Thyroid gland (tissue), 4 donors: ENCODE measurements at regions not wholly inside any gene's neighbourhood (a gene's known extent, or its start where the extent isn't known, plus 50 kb on each side); places are given as distances from the start of the nearest gene placed in this dataset.
"Not testable (repeated sequence)": the region's sequence is repeated elsewhere in the genome, so short reads cannot be mapped to it uniquely, and the experiment has no call there.

Source experiments
- DNase-seq, 2 donors: peaks; one replicate each; pipeline ENCODE4 v3.0.0-alpha.2; 2019
- H3K27ac ChIP-seq, 3 donors: fragments of 200-600 bp; sonication (generic); 1 replicate in 2 of 3; 2 replicates in 1 of 3; pipeline ENCODE4 v1.5.1; 2016 to 2019; ENCODE audit warnings: mild to moderate bottlenecking in 1 of 3, moderate library complexity in 1 of 3
- H3K27me3 ChIP-seq: fragments of 200-600 bp; sonication (generic); one replicate; pipeline ENCODE4 v1.5.1; 2019
- H3K36me3 ChIP-seq, 2 donors: fragments of 200-600 bp; sonication (generic); one replicate each; pipeline ENCODE4 v1.5.1; 2016 to 2019
- H3K4me1 ChIP-seq, 2 donors: fragments of 200-600 bp; sonication (generic); one replicate each; pipeline ENCODE4 v1.5.1; 2017 to 2019
- H3K4me3 ChIP-seq, 3 donors: fragments of 200-600 bp; sonication (generic); replicated peaks in 1 of 3; 1 replicate in 2 of 3; 2 replicates in 1 of 3; pipeline ENCODE4 v1.5.1; 2016; ENCODE audit warnings: mild to moderate bottlenecking in 1 of 3
- H3K9me3 ChIP-seq: fragments of 200-600 bp; sonication (generic); one replicate; pipeline ENCODE4 v1.5.1; 2017
- CTCF ChIP-seq, 6 experiments: fragments of 200-600 bp in 3 of 6; fragments of 450-650 bp in 3 of 6; sonication (generic) in 3 of 6; IDR thresholded peaks; one replicate each; pipeline ENCODE4 v1.5.1; 2016 to 2019; ENCODE audit warnings: antibody characterized with exemption in 6 of 6, mild to moderate bottlenecking in 2 of 6, inconsistent platforms in 1 of 6, moderate library complexity in 1 of 6
- POLR2A ChIP-seq, 2 donors: fragments of 450-650 bp; IDR thresholded peaks; one replicate each; pipeline ENCODE4 v1.6.1; 2017; ENCODE audit warnings: antibody characterized with exemption in 2 of 2, mild to moderate bottlenecking in 2 of 2, moderate library complexity in 1 of 2
- WGBS, 2 donors: methylation state at CpG; one replicate each; pipeline ENCODE4 v1.1.5; 2017; 5-methylcytosine and 5-hydroxymethylcytosine counted together
- intact Hi-C: fragments of 100-400 bp; cut with DNase I; formaldehyde crosslinking; loops from one replicate; pipeline ENCODE4 v1.15.1; 2023

DNA sequence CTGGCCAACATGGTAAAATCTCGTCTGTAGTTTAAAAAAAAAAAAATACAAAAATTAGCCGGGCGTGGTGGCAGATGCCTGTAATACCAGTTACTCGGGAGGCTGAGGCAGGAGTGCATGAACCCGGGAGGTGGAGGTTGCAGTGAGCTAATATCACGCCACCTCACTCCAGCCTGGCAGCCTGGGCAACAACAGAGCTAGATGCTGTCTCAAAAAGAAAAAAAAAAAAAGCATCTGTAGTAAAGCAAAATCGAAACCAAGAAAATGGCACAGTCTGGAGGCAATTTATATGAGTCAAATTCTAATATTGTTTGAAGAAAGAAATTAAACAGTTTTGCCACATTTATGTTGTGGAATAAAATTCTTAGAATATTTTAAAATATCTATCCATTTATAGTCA lies 365.0 kb upstream of the CHORDC1 start:
- Histone ChIP-seq H3K36me3 (no peaks in the 10 kb centered on the region), H3K4me1 (no peaks in the 10 kb centered on the region), H3K4me3 (no peak overlapping the region), H3K27ac (no peak overlapping the region), H3K9me3 (no peaks in the 10 kb centered on the region), H3K27me3 (no peaks in the 10 kb centered on the region)
- WGBS, 2 donors, result 73 to 90% methylated on average over 7 of the region's 7 CpGs
- TF ChIP-seq POLR2A (IDR thresholded peaks at IDR 0.05) (no peak), CTCF (IDR thresholded peaks at IDR 0.05) (no peak)
- intact Hi-C loops, result no loop called here
- no peak for DNase-seq

GRCh38 chr11:90585491-90585890 lies 362.6 kb upstream of the CHORDC1 start:
- intact Hi-C loops, result no loop called here
- no peak overlapping the region for H3K27ac ChIP-seq
- WGBS, 2 donors, result 85 to 88% methylated on average over 1 of the region's 1 CpG
- TF ChIP-seq CTCF (IDR thresholded peaks at IDR 0.05) (no peak), POLR2A (IDR thresholded peaks at IDR 0.05) (no peak)
- no peak for DNase-seq
- no peaks in the 10 kb centered on the region for H3K27me3 ChIP-seq
- no peak overlapping the region for H3K4me3 ChIP-seq
- no peaks in the 10 kb centered on the region for H3K36me3 ChIP-seq
- no peaks in the 10 kb centered on the region for H3K9me3 ChIP-seq
- H3K4me1 ChIP-seq, result no peaks in the 10 kb centered on the region

GRCh38 chr11:90582999-90583398 lies 360.1 kb upstream of the CHORDC1 start:
- H3K4me3 ChIP-seq, intact Hi-C loops: not testable (repeated sequence)

DNA sequence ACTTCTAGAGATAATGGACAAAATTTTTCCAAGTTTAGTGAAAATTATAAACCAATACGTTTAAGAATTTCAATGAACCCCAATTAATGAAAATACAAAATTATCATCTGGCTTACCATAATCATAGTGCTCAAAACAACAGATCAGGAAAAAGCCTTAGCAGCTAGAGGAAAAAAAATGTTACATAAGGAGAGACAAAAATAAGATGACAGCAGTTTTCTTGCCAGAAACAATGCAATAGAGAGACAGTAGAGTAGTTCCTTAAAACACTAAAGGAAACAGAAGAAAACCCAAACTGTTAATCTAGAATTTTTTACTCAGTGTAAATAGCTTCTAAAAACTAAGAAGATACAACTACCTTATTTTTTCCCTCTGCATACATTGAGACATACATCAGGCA lies 341.7 kb upstream of the CHORDC1 start:
- Histone ChIP-seq H3K9me3 (no peaks in the 10 kb centered on the region), H3K4me1 (no peaks in the 10 kb centered on the region), H3K36me3 (no peaks in the 10 kb centered on the region), H3K27ac (no peak overlapping the region), H3K4me3 (no peak overlapping the region), H3K27me3 (no peaks in the 10 kb centered on the region)
- no peak for TF ChIP-seq CTCF (IDR thresholded peaks at IDR 0.05)
- TF ChIP-seq POLR2A (IDR thresholded peaks at IDR 0.05), result no peak
- 84 to 86% methylated on average over 1 of the region's 1 CpG for WGBS, 2 donors
- DNase-seq, result no peak
- intact Hi-C loops, result no loop called here

More at GRCh38 chr11:90582999-90583398, 360.1 kb upstream of the CHORDC1 start:
- H3K9me3 ChIP-seq, H3K27me3 ChIP-seq, H3K27ac ChIP-seq, H3K36me3 ChIP-seq, DNase-seq, H3K4me1 ChIP-seq: not testable (repeated sequence)
- 77 to 95% methylated on average over 6 to 7 of the region's 7 CpGs for WGBS, 2 donors

DNA sequence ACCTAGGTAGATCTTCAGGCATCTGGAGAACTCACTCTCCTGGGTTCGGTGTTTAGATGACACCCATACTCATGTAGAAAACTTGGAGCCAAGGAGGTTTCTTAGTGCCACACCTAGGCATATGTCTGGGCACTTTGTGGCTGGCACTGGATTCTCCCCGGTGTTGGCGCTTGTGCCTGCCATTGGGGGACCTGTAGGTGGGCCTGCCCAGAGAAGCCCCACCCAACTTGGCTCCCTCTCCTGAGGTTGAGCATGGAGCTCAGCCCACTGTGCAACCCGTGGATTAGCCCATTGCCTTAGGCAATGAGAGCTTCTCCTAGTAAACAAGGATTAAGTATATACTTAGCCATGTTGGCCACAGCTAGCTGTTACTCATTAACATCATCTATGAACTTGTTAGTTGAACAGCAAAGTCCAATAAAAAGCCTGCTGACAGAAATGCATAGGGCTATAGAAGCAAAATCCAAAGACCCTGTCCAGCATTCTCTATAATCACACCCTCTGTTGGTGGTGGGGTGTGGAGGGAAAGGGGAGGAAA lies 335.5 kb upstream of the CHORDC1 start:
- Histone ChIP-seq H3K27me3 (no peaks in the 10 kb centered on the region), H3K4me1 (no peaks in the 10 kb centered on the region)
- 86 to 89% methylated on average over 4 of the region's 4 CpGs for WGBS, 2 donors

More for the DNA sequence above, 335.5 kb upstream of the CHORDC1 start:
- Histone ChIP-seq H3K36me3 (no peaks in the 10 kb centered on the region), H3K9me3 (no peaks in the 10 kb centered on the region), H3K27ac (no peak overlapping the region), H3K4me3 (no peak overlapping the region)
- DNase-seq, result no peak
- TF ChIP-seq CTCF (IDR thresholded peaks at IDR 0.05), result no peak
- no peak for TF ChIP-seq POLR2A (IDR thresholded peaks at IDR 0.05)
- intact Hi-C loops, result no loop called here
